HFF-Myc (cell line): ENCODE measurements at regions not wholly inside any gene's neighbourhood (a gene's known extent, or its start where the extent isn't known, plus 50 kb on each side); places are given as distances from the start of the nearest gene placed in this dataset.

Source experiments
- DNase-seq: peaks from one replicate; pipeline ENCODE4 v3.0.0-alpha.2; 2011; ENCODE audit warnings: low read depth; ENCODE audit errors: extremely low read depth
- H3K4me3 ChIP-seq: replicated peaks from 2 replicates; pipeline ENCODE4 v1.5.1; 2011; ENCODE audit warnings: low read depth, mild to moderate bottlenecking, control low read depth, low read length
- CTCF ChIP-seq: IDR thresholded peaks from 2 replicates; pipeline ENCODE4 v1.5.1; 2012; ENCODE audit warnings: mild to moderate bottlenecking, low read depth, low read length, control low read depth; ENCODE audit errors: missing control alignments

GRCh38 chr13:90673746-90674145 is 673.7 kb upstream of the MIR17HG start:
- no peak for DNase-seq
- TF ChIP-seq CTCF, result no peak
- no peak overlapping the region for H3K4me3 ChIP-seq

GRCh38 chr13:90675129-90675528 is 672.4 kb upstream of the MIR17HG start:
- no peak for TF ChIP-seq CTCF
- no peak overlapping the region for H3K4me3 ChIP-seq
- DNase-seq, result no peak

GRCh38 chr13:90680826-90681225 is 666.7 kb upstream of the MIR17HG start:
- H3K4me3 ChIP-seq, result no peak overlapping the region
- DNase-seq, result no peak
- TF ChIP-seq CTCF, result no peak

- H3K4me3 ChIP-seq, result no peak overlapping the region
- DNase-seq, result no peak
- no peak for TF ChIP-seq CTCF
These were observed 663.8 kb upstream of the MIR17HG start for GRCh38 chr13:90683711-90684131.

- DNase-seq, result no peak
- TF ChIP-seq CTCF, result no peak
- H3K4me3 ChIP-seq, result no peak overlapping the region
These were observed 661.0 kb upstream of the MIR17HG start for GRCh38 chr13:90686442-90686841.

- no peak overlapping the region for H3K4me3 ChIP-seq
- no peak for DNase-seq
- no peak for TF ChIP-seq CTCF
These were observed 658.4 kb upstream of the MIR17HG start for GRCh38 chr13:90689111-90689510.

GRCh38 chr13:90690458-90691080 is 656.9 kb upstream of the MIR17HG start:
- no peak overlapping the region for H3K4me3 ChIP-seq
- DNase-seq, result no peak
- no peak for TF ChIP-seq CTCF
